Omental fat pad (tissue), 3 donors: ENCODE measurements at regions not wholly inside any gene's neighbourhood (a gene's known extent, or its start where the extent isn't known, plus 50 kb on each side); places are given as distances from the start of the nearest gene placed in this dataset.

Source experiments
- ATAC-seq: fragments of 150-250 bp; one replicate; pipeline ENCODE4 v1.9.1; 2016; ENCODE audit warnings: mild to moderate bottlenecking, moderate library complexity; ENCODE audit not compliant: low FRiP score
- DNase-seq: peaks from one replicate; pipeline ENCODE4 v3.0.0-alpha.2; 2019; ENCODE audit warnings: low spot score
- TF ChIP-seq, protein P1 (sequence below), 3 donors: fragments of 450-650 bp; IDR thresholded peaks; one replicate each; pipeline ENCODE4 v1.5.1; 2016 to 2017; ENCODE audit warnings: antibody characterized with exemption in 3 of 3, mild to moderate bottlenecking in 3 of 3, moderate library complexity in 2 of 3

GRCh38 chr1:218990019-218990418, 183.7 kb upstream of the LYPLAL1 start:
- no peak for ATAC-seq
- no peak for DNase-seq
- TF ChIP-seq, protein P1, sequence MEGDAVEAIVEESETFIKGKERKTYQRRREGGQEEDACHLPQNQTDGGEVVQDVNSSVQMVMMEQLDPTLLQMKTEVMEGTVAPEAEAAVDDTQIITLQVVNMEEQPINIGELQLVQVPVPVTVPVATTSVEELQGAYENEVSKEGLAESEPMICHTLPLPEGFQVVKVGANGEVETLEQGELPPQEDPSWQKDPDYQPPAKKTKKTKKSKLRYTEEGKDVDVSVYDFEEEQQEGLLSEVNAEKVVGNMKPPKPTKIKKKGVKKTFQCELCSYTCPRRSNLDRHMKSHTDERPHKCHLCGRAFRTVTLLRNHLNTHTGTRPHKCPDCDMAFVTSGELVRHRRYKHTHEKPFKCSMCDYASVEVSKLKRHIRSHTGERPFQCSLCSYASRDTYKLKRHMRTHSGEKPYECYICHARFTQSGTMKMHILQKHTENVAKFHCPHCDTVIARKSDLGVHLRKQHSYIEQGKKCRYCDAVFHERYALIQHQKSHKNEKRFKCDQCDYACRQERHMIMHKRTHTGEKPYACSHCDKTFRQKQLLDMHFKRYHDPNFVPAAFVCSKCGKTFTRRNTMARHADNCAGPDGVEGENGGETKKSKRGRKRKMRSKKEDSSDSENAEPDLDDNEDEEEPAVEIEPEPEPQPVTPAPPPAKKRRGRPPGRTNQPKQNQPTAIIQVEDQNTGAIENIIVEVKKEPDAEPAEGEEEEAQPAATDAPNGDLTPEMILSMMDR (IDR thresholded peaks at IDR 0.05): no peak

- TF ChIP-seq, protein P1 (IDR thresholded peaks at IDR 0.05): no peak
- ATAC-seq: no peak
- DNase-seq: no peak
These were observed 182.6 kb upstream of the LYPLAL1 start for GRCh38 chr1:218991089-218991488.

DNA sequence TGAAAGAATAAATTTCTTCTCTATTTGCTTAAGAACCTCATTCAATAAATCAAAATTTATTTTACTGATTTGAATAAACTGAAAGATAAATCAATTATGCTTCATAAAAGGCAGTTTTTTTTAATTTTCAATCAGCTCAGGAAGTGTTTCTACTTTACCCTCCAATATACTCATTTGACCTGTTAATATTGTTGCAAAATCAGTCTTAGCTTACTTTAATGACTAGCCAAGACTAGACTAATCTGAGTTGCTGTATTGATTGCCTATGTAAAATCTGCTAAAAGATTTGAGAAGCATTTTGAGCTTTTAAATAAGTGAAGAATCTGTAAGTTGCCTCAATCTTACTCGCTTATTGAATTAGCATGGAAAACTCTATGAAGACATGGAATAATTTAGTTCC, 179.1 kb upstream of the LYPLAL1 start:
- ATAC-seq (no peak), DNase-seq (no peak)
- TF ChIP-seq, protein P1 (IDR thresholded peaks at IDR 0.05): no peak

GRCh38 chr1:218995091-218995665, 178.5 kb upstream of the LYPLAL1 start:
- no peak for DNase-seq
- no peak for ATAC-seq
- TF ChIP-seq, protein P1 (IDR thresholded peaks at IDR 0.05): no peak

- DNase-seq: no peak
- TF ChIP-seq, protein P1 (IDR thresholded peaks at IDR 0.05): no peak
- ATAC-seq: no peak
These were observed 177.3 kb upstream of the LYPLAL1 start for GRCh38 chr1:218996362-218996761.

DNA sequence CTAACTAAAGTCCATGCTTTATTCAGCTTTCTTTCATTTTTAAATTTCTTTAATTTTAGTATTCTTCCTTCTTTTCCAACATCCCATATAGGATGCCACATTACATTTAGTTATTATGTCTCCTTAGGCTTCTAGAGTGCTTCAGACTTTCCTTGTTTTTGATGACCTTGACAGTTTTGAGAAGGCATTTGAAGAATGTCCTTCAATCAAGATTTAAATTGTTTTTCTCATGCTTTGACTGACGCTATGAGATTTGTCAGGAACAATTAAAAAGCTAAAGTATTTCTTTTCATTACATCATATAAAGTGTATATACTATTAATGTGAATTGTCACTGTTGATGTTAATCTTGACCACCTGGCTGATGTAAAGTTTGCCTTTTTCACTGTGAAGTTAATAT, 173.7 kb upstream of the LYPLAL1 start:
- no peak for ATAC-seq
- TF ChIP-seq, protein P1 (IDR thresholded peaks at IDR 0.05): no peak
- DNase-seq: no peak

DNA sequence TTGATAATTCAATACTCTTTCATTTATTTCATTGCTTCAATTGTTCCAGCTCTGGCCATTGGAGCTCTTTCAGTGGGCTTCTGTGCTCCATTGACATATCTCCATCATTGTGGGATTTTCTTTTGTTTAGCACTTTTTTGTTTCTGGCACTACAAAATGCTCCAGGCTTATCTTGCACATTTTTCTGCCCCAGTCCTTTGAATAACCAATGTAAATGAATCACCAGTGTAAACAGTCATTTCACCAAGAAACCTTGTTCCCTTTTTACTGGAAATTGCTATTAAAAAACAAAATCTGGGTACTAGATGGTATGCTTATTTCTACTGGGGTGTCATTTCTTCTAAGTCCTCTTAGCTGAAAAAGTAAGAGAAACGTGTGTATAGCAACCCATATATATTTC, 173.0 kb upstream of the LYPLAL1 start:
- DNase-seq: no peak
- TF ChIP-seq, protein P1 (IDR thresholded peaks at IDR 0.05): no peak
- ATAC-seq: no peak
